PC-3 (cell line): ENCODE measurements at regions not wholly inside any gene's neighbourhood (a gene's known extent, or its start where the extent isn't known, plus 50 kb on each side); places are given as distances from the start of the nearest gene placed in this dataset.

ENCODE experiments used
- ATAC-seq: fragments of 200-7000 bp; cut with Tn5 transposase; 2 replicates; pipeline ENCODE4 v1.9.1; 2020; ENCODE audit warnings: mild to moderate bottlenecking, moderate library complexity
- BruUV-seq: library from RNA; stranded (reverse); fragments of 400-500 nt; replicated peaks from 2 replicates; lab custom pipeline; 2021; lab: Mats Ljungman, UMichigan
- CTCF ChIA-PET: fragments of 300-600 bp; sonication (Branson Sonifier 250); formaldehyde crosslinking; loops from one replicate; lab custom pipeline; 2022; ENCODE audit warnings: antibody characterized with exemption; lab: Charles Lee
- POLR2A ChIA-PET: fragments of 300-600 bp; sonication (Branson Sonifier 250); formaldehyde crosslinking; loops from one replicate; lab custom pipeline; 2022; ENCODE audit warnings: antibody characterized with exemption; ENCODE audit not compliant: unreplicated experiment; lab: Charles Lee
- DNase-seq: peaks from one replicate; pipeline ENCODE4 v3.0.0-alpha.2; 2015
- H2AFZ ChIP-seq: fragments of 300-600 bp; sonication (generic); 2 replicates; pipeline ENCODE4 v1.6.0; 2016; ENCODE audit warnings: antibody characterized with exemption, low read length
- H3F3A ChIP-seq: fragments of 300-600 bp; sonication (generic); one replicate; pipeline ENCODE4 v1.6.0; 2017; ENCODE audit warnings: antibody characterized with exemption, low read length, control low read depth, mild to moderate bottlenecking; ENCODE audit not compliant: unreplicated experiment
- H3K27ac ChIP-seq: fragments of 300-600 bp; sonication (generic); 2 replicates; pipeline ENCODE4 v1.5.1; 2016; ENCODE audit warnings: mild to moderate bottlenecking, low read length
- H3K27me3 ChIP-seq: fragments of 300-600 bp; sonication (generic); 2 replicates; pipeline ENCODE4 v1.6.1; 2016; ENCODE audit warnings: low read length, mixed read lengths
- H3K36me3 ChIP-seq: fragments of 300-600 bp; sonication (generic); 2 replicates; pipeline ENCODE4 v1.6.1; 2016; ENCODE audit warnings: low read depth, mixed run types, low read length, mixed read lengths
- H3K4me1 ChIP-seq: fragments of 300-600 bp; sonication (generic); 2 replicates; pipeline ENCODE4 v1.5.1; 2016; ENCODE audit warnings: low read length; ENCODE audit not compliant: insufficient read depth
- H3K4me2 ChIP-seq: fragments of 300-600 bp; sonication (generic); 2 replicates; pipeline ENCODE4 v1.6.0; 2016; ENCODE audit warnings: low read length
- H3K4me3 ChIP-seq: fragments of 300-600 bp; sonication (generic); 2 replicates; pipeline ENCODE4 v1.5.1; 2016; ENCODE audit warnings: mild to moderate bottlenecking, low read length, mixed read lengths
- H3K79me2 ChIP-seq: fragments of 300-600 bp; sonication (generic); 2 replicates; pipeline ENCODE4 v1.6.1; 2017; ENCODE audit warnings: low read length, mixed read lengths
- H3K9ac ChIP-seq: fragments of 300-600 bp; sonication (generic); 2 replicates; pipeline ENCODE4 v1.6.0; 2016; ENCODE audit warnings: mild to moderate bottlenecking, low read length
- H3K9me2 ChIP-seq: fragments of 300-600 bp; sonication (generic); replicated peaks from 2 replicates; pipeline ENCODE4 v1.6.1; 2016; ENCODE audit warnings: mixed run types, low read length, mixed read lengths
- H3K9me3 ChIP-seq: fragments of 300-600 bp; sonication (generic); 2 replicates; pipeline ENCODE4 v1.6.1; 2016; ENCODE audit warnings: low read length, mixed read lengths
- H4K20me1 ChIP-seq: fragments of 300-600 bp; sonication (generic); 2 replicates; pipeline ENCODE4 v1.6.1; 2016; ENCODE audit warnings: low read length, mixed read lengths
- CTCF ChIP-seq: fragments of 300-600 bp; sonication (generic); conservative IDR thresholded peaks from 2 replicates; pipeline ENCODE4 v1.5.1; 2017; ENCODE audit warnings: antibody characterized with exemption, low read depth, mild to moderate bottlenecking, low read length
- EZH2 ChIP-seq: fragments of 300-600 bp; sonication (generic); IDR thresholded peaks from one replicate; pipeline ENCODE4 v1.6.1; 2017; ENCODE audit warnings: antibody characterized with exemption, mild to moderate bottlenecking, low read length; ENCODE audit not compliant: unreplicated experiment
- EZH2phosphoT487 ChIP-seq: fragments of 300-600 bp; sonication (generic); IDR thresholded peaks from 2 replicates; pipeline ENCODE4 v1.6.1; 2018; ENCODE audit warnings: mild to moderate bottlenecking, antibody characterized with exemption, low read length, borderline replicate concordance
- intact Hi-C: fragments of 100-400 bp; cut with micrococcal nuclease; formaldehyde crosslinking; loops from 2 replicates; pipeline ENCODE4 v1.9.0; 2023

DNA sequence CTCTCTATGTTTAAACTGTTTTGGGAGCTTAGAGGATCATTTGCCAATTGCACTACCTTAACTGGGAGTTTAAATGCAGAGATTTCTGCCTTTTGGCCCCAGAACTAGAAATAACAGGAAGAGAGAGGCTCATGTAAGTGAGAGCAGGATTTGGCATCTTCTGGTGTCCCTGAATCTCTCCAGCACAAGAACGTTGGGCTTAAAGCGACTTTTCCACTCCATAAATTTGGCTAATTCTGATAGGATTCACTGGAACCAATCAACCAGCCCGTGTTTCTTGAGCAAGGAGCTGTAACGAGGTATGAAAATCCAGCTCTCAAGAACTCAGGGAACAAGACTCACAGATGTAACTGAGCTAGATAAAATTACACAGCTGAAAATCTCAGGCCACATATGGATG, 181.0 kb downstream of the C1D start:
- no peaks in the 10 kb centered on the region for H3K79me2 ChIP-seq
- ATAC-seq (no peak), DNase-seq (no peak)
- no peak for TF ChIP-seq EZH2
- TF ChIP-seq CTCF = no peak
- TF ChIP-seq EZH2phosphoT487 = no peak
- no peaks in the 10 kb centered on the region for H3K27me3 ChIP-seq
- intact Hi-C loops = no loop called here
- no peaks in the 10 kb centered on the region for H3K9me2 ChIP-seq
- no peak overlapping the region for H3K27ac ChIP-seq
- no TSS peak for BruUV-seq
- no peaks in the 10 kb centered on the region for H3F3A ChIP-seq
- no peaks in the 10 kb centered on the region for H3K36me3 ChIP-seq
- no peak overlapping the region for H3K4me3 ChIP-seq
- no peak overlapping the region for H2AFZ ChIP-seq
- ChIA-PET POLR2A (no interaction called here), CTCF (no interaction called here)
- H3K4me1 ChIP-seq = peaks cover 13% of the 10 kb centered on the region; the same call in 1 of the 2 replicates
- H3K9ac ChIP-seq = no peak overlapping the region
- H3K4me2 ChIP-seq = no peak overlapping the region
- H3K9me3 ChIP-seq = no peaks in the 10 kb centered on the region
- H4K20me1 ChIP-seq = no peaks in the 10 kb centered on the region

DNA sequence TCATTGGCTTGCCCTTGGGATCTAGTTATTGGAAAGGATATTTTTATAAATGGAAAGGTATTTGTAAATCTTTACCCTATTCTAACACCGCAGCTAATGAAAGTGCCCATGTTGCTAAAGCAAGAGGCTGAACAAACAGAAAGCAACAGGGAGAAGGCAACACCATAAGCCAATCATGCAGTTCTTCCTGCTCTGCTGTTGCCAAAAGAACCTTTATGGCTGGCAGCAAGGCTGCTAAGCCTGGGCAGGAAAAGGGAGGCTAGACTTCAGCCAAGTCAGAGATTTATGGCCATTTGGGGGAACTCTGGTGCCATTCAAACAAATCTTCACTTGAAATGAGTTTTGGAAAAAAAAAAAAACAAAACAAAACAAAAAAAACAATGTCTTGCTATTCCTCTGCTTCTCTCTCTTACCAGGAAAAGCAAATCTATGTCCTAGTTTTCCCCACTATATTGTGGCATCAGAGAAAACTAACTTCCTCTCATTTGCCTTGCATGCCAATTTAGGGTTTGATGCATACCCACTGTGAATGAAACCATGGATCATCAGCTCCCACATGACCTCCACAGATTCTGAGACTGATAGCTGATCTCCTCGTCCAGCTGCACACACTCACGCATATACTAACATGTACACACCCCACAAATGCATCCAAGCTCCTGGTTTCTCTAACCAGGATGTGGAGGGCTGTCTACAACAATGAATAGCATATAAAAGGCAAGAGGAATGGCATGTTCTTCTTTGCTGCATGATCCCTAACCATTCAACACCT, 179.3 kb downstream of the C1D start:
- Histone ChIP-seq H3K9me3 (no peaks in the 10 kb centered on the region), H3K27me3 (no peaks in the 10 kb centered on the region), H4K20me1 (no peaks in the 10 kb centered on the region), H3F3A (no peaks in the 10 kb centered on the region), H3K79me2 (no peaks in the 10 kb centered on the region), H3K4me1 (peaks cover 13% of the 10 kb centered on the region; the same call in 1 of the 2 replicates), H3K4me2 (no peak overlapping the region), H3K27ac (no peak overlapping the region), H3K4me3 (no peak overlapping the region), H2AFZ (no peak overlapping the region), H3K9me2 (no peaks in the 10 kb centered on the region), H3K9ac (no peak overlapping the region), H3K36me3 (no peaks in the 10 kb centered on the region)
- intact Hi-C loops = no loop called here
- DNase-seq (no peak), ATAC-seq (no peak)
- ChIA-PET POLR2A (no interaction called here), CTCF (no interaction called here)
- TF ChIP-seq EZH2phosphoT487 (no peak), CTCF (no peak), EZH2 (no peak)
- BruUV-seq = no TSS peak

- CTCF ChIA-PET = no interaction called here
- no TSS peak for BruUV-seq
- intact Hi-C loops = no loop called here
- ATAC-seq (no peak), DNase-seq (no peak)
- no peaks in the 10 kb centered on the region for H3K36me3 ChIP-seq
- H3F3A ChIP-seq = no peaks in the 10 kb centered on the region
- H3K9me3 ChIP-seq = no peaks in the 10 kb centered on the region
- no peak overlapping the region for H3K27ac ChIP-seq
- H3K9me2 ChIP-seq = no peaks in the 10 kb centered on the region
- POLR2A ChIA-PET = no interaction called here
- no peak overlapping the region for H3K4me3 ChIP-seq
- no peak overlapping the region for H3K4me2 ChIP-seq
- H3K4me1 ChIP-seq = 0 out of 2 replicates have a peak, but pooled peaks cover 4% of the 10 kb centered on the region
- no peak overlapping the region for H2AFZ ChIP-seq
- no peaks in the 10 kb centered on the region for H3K79me2 ChIP-seq
- TF ChIP-seq EZH2 (no peak), CTCF (no peak), EZH2phosphoT487 (no peak)
- H3K27me3 ChIP-seq = no peaks in the 10 kb centered on the region
- H4K20me1 ChIP-seq = no peaks in the 10 kb centered on the region
- no peak overlapping the region for H3K9ac ChIP-seq
These were observed 174.3 kb downstream of the C1D start for GRCh38 chr2:67888351-67889005.
